Posterior vena cava (tissue), 2 donors: ENCODE measurements at regions not wholly inside any gene's neighbourhood (a gene's known extent, or its start where the extent isn't known, plus 50 kb on each side); places are given as distances from the start of the nearest gene placed in this dataset.
"Not testable (repeated sequence)": the region's sequence is repeated elsewhere in the genome, so short reads cannot be mapped to it uniquely, and the experiment has no call there.

ENCODE experiments used
- DNase-seq: peaks from one replicate; pipeline ENCODE4 v3.0.0-alpha.2; 2020; ENCODE audit warnings: low spot score
- intact Hi-C, 2 donors: fragments of 100-400 bp; cut with DNase I; formaldehyde crosslinking; loops; one replicate each; pipeline versions ENCODE4 v1.14.1 to v1.14.2; 2022 to 2023
- donor health status: DM: yes; HTN: yes; CAD: no.
- donor health status: DM: yes; HTN: yes; CAD: no.

DNA sequence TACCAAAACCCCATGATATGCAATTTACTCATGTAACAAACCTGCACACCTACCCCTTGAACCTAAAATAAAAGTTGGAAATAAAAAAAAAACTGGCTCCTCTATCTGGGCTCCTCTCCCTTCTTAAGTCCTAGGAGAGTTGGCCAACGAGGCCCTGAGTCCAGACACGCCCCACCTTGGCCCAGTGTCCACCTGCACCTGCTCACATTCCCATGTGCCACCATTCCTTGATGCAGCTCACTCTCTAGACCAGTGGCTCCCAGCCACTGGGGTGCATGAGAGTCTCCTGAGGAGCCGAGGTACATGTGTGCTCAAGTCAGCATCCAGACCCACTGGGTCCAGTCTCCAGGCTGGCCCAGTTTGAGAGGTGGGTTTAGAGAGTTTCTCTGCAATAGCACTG is 157.4 kb downstream of the BCL2L11 start:
- DNase-seq, intact Hi-C loops: not testable (repeated sequence)

DNA sequence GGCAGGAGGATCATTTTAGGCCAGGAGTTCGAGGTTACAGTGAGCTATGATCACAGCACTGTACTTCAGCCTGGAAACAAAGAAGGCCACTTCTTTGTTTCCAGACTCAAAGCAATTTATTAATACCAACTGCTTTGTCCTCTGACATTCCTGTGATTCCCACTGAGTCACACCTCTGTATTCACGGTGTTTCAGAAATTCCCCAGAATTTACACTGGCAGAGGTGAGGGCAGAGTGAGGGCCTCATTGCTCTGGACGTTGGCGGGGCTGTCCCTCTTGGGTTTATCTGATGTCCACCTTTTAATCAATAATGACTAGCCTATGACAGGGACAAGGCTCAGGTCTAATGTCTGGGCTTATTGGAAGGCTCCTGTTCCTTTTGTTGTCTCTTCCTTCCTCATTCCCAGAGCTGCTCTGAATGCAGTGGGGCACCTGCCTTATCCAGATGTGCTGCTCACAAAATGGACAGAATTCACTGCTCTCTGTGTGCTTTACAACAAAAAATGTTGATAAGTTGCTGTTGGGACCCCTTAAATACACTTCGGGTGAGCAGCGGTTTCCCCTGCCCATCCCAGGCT is 160.1 kb downstream of the BCL2L11 start:
- intact Hi-C loops, DNase-seq: not testable (repeated sequence)

GRCh38 chr2:111282162-111282561 is 161.4 kb downstream of the BCL2L11 start:
- DNase-seq, intact Hi-C loops: not testable (repeated sequence)

DNA sequence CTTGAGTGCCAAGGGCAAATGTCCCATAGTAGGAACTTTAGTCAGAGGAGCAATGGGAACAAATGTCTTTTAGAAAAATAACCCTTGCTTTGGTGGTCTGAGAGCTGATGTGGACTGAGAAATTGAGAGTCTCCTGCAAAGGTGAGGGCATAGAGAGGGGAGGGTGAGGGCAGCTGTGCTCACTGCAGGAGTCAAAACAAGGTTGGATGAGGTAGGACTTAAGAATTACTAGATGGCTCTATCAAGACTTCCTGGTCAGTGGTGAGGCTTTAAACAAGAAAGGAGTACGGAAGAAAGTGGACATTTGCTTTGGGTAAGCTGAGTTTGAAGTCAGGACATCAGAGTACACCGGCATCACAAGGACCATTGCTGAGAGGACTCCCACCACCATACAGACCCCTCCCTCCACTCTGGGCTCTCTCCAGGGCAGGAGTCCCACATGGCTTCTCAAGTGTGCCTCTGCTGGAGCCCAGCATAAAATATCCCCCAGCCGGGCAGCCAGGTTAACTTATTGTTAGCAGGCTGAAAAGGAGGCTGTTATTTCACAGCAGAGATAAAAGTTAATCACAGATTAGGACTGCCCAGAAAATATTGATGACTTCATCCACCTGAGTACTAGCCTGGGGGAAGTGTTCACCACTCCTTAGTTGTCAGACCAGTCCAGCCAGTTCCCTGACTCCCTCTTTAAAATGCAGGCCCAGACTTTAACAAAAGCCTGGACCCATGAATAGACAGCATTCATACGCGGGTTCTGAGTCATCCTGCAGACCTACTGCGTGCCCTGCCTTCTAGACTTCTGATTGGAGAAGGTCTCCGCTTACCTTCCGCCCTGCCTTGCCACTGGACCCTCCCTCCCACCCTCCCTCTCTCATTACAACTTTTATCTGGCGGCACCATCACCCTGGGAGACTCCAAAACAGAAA is 167.2 kb downstream of the BCL2L11 start:
- intact Hi-C loops, DNase-seq: not testable (repeated sequence)

DNA sequence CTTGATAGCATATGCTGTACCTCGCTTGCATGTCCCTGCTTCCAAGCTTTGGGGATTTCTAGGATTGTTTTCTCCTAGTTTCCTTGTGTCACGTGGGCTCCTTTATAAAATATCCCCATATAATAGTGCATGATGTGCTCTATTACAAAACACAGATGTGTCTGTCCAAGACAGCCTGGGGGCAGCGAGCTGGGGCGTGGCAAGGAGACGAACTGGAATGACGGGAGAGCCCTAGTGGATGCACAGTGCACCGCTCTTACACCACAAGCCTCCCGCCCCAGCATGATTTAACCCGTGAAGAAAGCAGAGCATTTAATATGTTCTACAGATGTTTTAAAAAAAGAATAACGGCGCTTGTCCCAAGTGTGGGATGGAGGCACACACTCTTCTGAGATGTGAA is 169.7 kb downstream of the BCL2L11 start:
- DNase-seq, intact Hi-C loops: not testable (repeated sequence)

DNA sequence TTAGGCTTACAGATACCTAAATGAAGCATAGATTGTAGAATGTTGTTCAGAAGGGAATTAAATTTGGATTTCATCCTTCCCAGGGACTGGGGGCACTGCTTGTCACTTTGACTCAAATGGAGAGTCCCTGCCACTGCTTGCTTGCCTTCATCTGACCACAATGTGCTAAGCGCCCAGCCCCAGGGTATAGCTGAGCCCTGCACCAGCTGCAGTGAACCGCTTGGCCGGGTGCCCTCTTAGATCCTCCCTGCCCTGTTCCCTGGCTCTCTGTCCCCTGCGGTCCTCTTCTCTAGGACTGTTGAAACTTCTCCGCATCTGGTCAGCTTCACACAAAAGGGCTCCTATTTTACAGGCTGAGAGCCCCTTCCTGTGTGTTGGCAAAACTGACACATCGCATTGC is 170.9 kb downstream of the BCL2L11 start:
- DNase-seq, intact Hi-C loops: not testable (repeated sequence)

DNA sequence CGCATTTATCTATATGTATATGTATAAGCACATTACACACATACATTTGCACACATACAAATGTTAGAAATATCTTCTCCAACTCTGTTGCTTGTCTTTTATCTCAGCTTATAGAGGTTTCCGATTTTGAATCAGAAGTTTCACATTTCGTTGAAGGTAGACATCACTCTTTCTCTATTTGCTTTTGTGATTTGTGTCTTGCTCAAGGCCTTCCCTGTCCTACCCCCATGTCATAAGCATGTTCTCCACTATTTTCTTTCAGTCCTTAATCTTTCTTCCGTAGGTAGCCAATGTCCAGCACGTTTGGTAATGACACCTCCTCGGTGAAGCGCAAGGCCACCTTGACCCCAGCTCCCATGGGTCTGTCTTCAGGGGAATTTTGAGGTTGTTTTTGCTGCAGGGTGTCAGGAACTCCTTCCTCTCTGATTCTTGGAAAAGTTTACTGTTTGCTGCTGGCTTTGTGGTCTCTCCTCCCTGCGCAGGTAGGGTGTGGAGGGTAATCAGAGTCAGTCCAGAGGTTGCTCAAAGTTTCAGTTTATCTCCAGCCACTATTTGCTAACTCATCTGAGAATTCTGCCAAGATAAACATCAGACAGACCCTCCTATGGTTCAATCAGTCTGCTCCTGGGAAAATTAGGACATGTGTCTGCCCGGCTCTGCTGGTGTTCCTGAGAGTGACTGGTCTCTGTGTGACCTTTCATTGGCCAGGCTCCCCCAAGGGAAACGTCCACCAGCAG is 171.7 kb downstream of the BCL2L11 start:
- DNase-seq, intact Hi-C loops: not testable (repeated sequence)

- intact Hi-C loops, DNase-seq: not testable (repeated sequence)
These were observed 174.0 kb downstream of the BCL2L11 start for GRCh38 chr2:111294699-111295098.

GRCh38 chr2:111296122-111296804 is 175.5 kb downstream of the BCL2L11 start:
- DNase-seq, intact Hi-C loops: not testable (repeated sequence)

DNA sequence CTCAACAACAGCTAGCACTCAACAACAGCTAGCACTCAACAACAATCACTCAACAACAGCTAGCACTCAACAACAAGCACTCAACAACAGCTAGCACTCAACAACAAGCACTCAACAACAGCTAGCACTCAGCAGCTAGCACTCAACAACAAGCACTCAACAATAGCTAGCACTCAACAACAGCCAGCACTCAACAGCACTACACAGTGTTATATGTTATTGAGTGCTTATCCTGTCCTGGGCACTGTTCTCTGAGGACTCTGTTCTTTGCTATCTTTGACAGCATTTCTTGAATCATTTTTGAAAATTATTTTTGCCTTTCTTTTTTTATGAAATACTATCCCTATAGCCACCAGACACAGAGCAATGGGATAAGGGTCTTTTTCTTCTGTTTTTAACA is 176.4 kb downstream of the BCL2L11 start:
- intact Hi-C loops, DNase-seq: not testable (repeated sequence)

GRCh38 chr2:111298927-111299326 is 178.2 kb downstream of the BCL2L11 start:
- DNase-seq, intact Hi-C loops: not testable (repeated sequence)

DNA sequence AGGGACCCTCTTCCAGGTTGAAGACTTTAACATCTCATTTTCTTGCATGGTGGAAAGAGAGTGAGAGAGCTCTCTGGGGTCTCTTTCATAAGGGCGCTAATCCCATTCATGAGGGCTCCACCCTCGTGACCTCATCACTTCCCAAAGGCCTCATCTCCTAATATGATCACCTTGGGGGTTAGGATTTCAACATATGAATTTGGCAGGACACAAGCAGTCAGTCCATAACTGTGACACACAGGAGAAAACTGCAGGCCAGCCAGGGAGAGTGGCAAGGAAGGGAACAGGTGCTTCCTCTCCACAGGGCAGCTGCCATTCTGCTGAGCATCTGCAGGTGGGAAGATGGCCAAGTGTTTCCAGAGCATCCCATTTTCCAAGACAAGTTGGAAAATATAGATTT is 178.9 kb downstream of the BCL2L11 start:
- intact Hi-C loops, DNase-seq: not testable (repeated sequence)

DNA sequence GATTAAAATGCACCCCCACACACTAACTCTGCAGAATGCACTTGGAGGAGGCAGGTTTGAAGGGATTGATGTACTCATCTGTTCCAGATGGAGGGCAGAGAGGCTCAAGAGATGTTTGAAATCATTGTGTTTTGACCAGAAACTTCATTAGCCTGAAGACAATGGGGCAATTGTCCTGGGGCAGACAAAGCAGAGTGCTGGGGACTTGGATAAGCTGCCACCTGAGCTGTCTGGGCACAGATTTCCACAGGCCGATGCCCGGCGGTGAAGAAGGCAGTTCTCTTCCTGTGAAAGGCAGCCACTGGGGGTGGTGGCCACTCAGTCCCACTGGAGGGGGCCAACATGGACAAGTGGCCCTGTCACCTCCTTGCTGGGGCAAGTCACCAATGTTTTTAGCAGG is 181.0 kb downstream of the BCL2L11 start:
- DNase-seq, intact Hi-C loops: not testable (repeated sequence)

DNA sequence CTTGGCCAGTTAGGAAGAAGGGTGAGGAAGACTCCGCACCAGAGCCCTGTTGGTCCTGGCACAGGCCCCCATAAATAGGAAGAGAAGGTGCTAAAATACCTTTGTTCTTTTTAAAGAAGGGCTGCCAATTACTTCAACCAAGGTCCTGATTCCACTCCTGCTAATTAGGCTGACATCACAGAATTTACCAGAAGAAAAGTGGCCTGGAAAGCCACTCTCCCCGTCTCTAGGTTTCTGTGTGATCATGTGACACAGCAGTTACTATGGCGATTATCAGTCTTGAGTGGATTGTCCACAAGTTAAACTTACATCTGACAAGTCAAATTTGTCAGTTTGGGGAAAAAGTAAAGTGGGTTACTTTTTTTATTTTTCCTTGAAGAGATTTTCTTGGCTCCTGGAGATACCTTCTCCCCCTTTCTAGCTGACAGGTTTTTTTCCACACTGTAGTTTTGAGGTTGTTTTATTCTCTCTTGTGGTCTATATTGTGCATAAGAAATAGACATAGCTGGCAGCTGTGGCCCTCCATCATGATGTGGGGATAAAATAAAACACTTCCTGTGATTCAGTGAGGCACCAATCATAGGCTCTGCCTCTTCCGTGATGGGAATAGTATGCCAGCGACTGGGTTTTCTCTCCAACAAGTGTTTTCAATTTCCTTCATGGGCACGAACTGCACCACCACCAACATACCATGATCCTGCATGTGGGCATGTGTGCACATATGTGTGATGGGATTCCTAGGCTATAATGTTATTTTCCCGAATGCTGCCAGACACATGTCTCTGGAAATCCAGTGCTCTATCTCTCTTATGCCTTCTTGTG is 181.9 kb downstream of the BCL2L11 start:
- DNase-seq, intact Hi-C loops: not testable (repeated sequence)

DNA sequence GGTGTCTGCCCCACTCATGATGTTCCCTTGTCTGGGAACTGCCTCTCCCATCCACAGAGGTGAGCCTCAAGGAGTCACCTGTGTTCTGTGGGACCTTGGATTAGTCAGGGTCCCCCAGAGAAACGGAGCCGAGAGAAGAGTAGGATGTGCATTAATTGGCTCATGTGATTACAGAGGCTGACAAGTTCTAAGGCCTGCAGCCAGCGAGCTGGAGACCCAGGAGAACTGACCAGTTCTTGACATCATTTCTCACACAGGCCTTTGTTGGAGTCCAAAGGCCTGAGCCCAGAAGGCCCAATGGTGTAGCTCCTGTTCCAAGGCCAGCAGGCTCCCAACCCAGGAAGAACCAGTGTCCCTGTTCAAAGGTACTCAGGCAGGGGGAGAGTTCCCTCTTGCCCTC is 186.6 kb downstream of the BCL2L11 start:
- DNase-seq, intact Hi-C loops: not testable (repeated sequence)

GRCh38 chr2:111309231-111310075 is 188.7 kb downstream of the BCL2L11 start:
- intact Hi-C loops, DNase-seq: not testable (repeated sequence)

- DNase-seq, intact Hi-C loops: not testable (repeated sequence)
These were observed 189.7 kb downstream of the BCL2L11 start for GRCh38 chr2:111310395-111310794.
